Suprapubic skin (tissue), 3 donors: ENCODE measurements at regions not wholly inside any gene's neighbourhood (a gene's known extent, or its start where the extent isn't known, plus 50 kb on each side); places are given as distances from the start of the nearest gene placed in this dataset.

ENCODE experiments used
- POLR2AphosphoS5 ChIP-seq, 3 donors: sonication (generic); formaldehyde crosslinking; IDR thresholded peaks; one replicate each; pipeline ENCODE4 v1.6.1; 2017; ENCODE audit warnings: antibody characterized with exemption in 3 of 3
- TF ChIP-seq, protein P1 (sequence below), 2 donors: fragments of 200-600 bp in 1 of 2; fragments of 450-650 bp in 1 of 2; sonication (generic) in 1 of 2; IDR thresholded peaks; one replicate each; pipeline ENCODE4 v1.5.1; 2016 to 2019; ENCODE audit warnings: antibody characterized with exemption in 2 of 2, mild to moderate bottlenecking in 1 of 2, moderate library complexity in 1 of 2

DNA sequence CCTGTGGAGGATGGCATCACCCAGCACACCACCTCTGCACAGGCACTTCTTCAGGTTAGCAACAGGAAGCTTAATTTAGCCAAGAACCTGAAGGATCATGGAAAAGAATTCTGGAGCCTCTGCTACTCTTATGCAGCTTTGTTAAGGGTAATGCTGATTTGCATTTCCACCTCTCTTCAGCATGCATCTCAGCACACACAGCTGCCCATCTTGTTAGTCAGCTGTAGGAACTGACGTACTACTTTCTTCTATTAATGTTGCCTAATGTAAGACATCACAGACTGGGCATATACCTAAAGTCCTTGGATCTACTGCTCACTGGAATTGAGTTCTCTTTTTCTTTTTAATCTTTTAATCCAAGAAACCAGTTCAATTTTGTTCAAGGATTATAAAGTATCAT lies 181.0 kb downstream of the SPP2 start:
- no peak for TF ChIP-seq POLR2AphosphoS5 (IDR thresholded peaks at IDR 0.05)
- TF ChIP-seq, protein P1, sequence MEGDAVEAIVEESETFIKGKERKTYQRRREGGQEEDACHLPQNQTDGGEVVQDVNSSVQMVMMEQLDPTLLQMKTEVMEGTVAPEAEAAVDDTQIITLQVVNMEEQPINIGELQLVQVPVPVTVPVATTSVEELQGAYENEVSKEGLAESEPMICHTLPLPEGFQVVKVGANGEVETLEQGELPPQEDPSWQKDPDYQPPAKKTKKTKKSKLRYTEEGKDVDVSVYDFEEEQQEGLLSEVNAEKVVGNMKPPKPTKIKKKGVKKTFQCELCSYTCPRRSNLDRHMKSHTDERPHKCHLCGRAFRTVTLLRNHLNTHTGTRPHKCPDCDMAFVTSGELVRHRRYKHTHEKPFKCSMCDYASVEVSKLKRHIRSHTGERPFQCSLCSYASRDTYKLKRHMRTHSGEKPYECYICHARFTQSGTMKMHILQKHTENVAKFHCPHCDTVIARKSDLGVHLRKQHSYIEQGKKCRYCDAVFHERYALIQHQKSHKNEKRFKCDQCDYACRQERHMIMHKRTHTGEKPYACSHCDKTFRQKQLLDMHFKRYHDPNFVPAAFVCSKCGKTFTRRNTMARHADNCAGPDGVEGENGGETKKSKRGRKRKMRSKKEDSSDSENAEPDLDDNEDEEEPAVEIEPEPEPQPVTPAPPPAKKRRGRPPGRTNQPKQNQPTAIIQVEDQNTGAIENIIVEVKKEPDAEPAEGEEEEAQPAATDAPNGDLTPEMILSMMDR (IDR thresholded peaks at IDR 0.05): no peak
